Esophagus muscularis mucosa (tissue), 4 donors: ENCODE measurements at regions not wholly inside any gene's neighbourhood (a gene's known extent, or its start where the extent isn't known, plus 50 kb on each side); places are given as distances from the start of the nearest gene placed in this dataset.

ENCODE experiments used
- DNase-seq: peaks from one replicate; pipeline ENCODE4 v3.0.0-alpha.2; 2017; ENCODE audit errors: extremely low spot score
- H3K27ac ChIP-seq, 4 donors: fragments of 200-600 bp; sonication (generic); replicated peaks in 1 of 4; 1 replicate in 3 of 4; 2 replicates in 1 of 4; pipeline ENCODE4 v1.5.1; 2016 to 2019; ENCODE audit warnings: mild to moderate bottlenecking in 1 of 4
- H3K27me3 ChIP-seq, 4 donors: fragments of 200-600 bp; sonication (generic); one replicate each; pipeline versions ENCODE4 v1.5.1 to v1.6.0; 2016 to 2019
- H3K36me3 ChIP-seq, 4 donors: fragments of 200-600 bp; sonication (generic); one replicate each; pipeline ENCODE4 v1.5.1; 2016 to 2019
- H3K4me1 ChIP-seq, 4 donors: fragments of 200-600 bp; sonication (generic); one replicate each; pipeline ENCODE4 v1.5.1; 2016 to 2019
- H3K4me3 ChIP-seq, 4 donors: fragments of 200-600 bp; sonication (generic); 1 replicate in 2 of 4; 2 replicates in 2 of 4; pipeline ENCODE4 v1.5.1; 2016 to 2019; ENCODE audit warnings: mild to moderate bottlenecking in 4 of 4, moderate library complexity in 1 of 4
- H3K9me3 ChIP-seq, 4 donors: fragments of 200-600 bp; sonication (generic); 1 replicate in 3 of 4; 2 replicates in 1 of 4; pipeline ENCODE4 v1.5.1; 2016 to 2019
- CTCF ChIP-seq, 3 experiments: fragments of 200-600 bp in 2 of 3; fragments of 450-650 bp in 1 of 3; sonication (generic) in 2 of 3; IDR thresholded peaks; one replicate each; pipeline ENCODE4 v1.5.1; 2017 to 2019; ENCODE audit warnings: antibody characterized with exemption in 3 of 3, mild to moderate bottlenecking in 2 of 3, moderate library complexity in 1 of 3
- EP300 ChIP-seq: sonication (generic); formaldehyde crosslinking; IDR thresholded peaks from one replicate; pipeline ENCODE4 v1.6.1; 2017; ENCODE audit warnings: antibody characterized with exemption
- POLR2A ChIP-seq: fragments of 450-650 bp; IDR thresholded peaks from one replicate; pipeline ENCODE4 v1.6.1; 2017; ENCODE audit warnings: antibody characterized with exemption, moderate library complexity, mild to moderate bottlenecking, low read depth
- POLR2AphosphoS5 ChIP-seq, 2 donors: sonication (generic); formaldehyde crosslinking; IDR thresholded peaks; one replicate each; pipeline ENCODE4 v1.6.1; 2017; ENCODE audit warnings: antibody characterized with exemption in 2 of 2
- WGBS: methylation state at CpG from one replicate; pipeline ENCODE4 v1.1.5; 2018; 5-methylcytosine and 5-hydroxymethylcytosine counted together
- intact Hi-C: fragments of 100-400 bp; cut with DNase I; formaldehyde crosslinking; loops from one replicate; pipeline ENCODE4 v1.15.1; 2023

GRCh38 chrX:110454336-110454735 lies 95.7 kb downstream of the RTL9 start:
- 79% methylated on average over 7 of the region's 7 CpGs for WGBS
- TF ChIP-seq EP300 = no peak
- no peak for TF ChIP-seq POLR2A
- TF ChIP-seq CTCF (IDR thresholded peaks at IDR 0.05) = no peak
- TF ChIP-seq POLR2AphosphoS5 (IDR thresholded peaks at IDR 0.05) = no peak

GRCh38 chrX:110462957-110463356 lies 104.3 kb downstream of the RTL9 start:
- Histone ChIP-seq H3K36me3 (no peaks in the 10 kb centered on the region), H3K27me3 (no peaks in the 10 kb centered on the region), H3K4me3 (no peak overlapping the region), H3K4me1 (no peaks in the 10 kb centered on the region), H3K27ac (no peak overlapping the region), H3K9me3 (no peaks in the 10 kb centered on the region)
- intact Hi-C loops = no loop called here
- TF ChIP-seq CTCF (IDR thresholded peaks at IDR 0.05) (peak in 2 of 3 experiments; percentile 8 to 10), POLR2A (no peak)
- DNase-seq = no peak

More at GRCh38 chrX:110454336-110454735, 95.7 kb downstream of the RTL9 start:
- H3K27me3 ChIP-seq = no peaks in the 10 kb centered on the region
- intact Hi-C loops = no loop called here
- no peaks in the 10 kb centered on the region for H3K36me3 ChIP-seq
- H3K4me1 ChIP-seq = no peaks in the 10 kb centered on the region
- H3K9me3 ChIP-seq = no peaks in the 10 kb centered on the region
- DNase-seq = no peak
- no peak overlapping the region for H3K4me3 ChIP-seq
- H3K27ac ChIP-seq = no peak overlapping the region

- WGBS = 69% methylated on average over 2 of the region's 2 CpGs
- intact Hi-C loops = no loop called here
- H3K4me3 ChIP-seq = no peak overlapping the region
Measured at GRCh38 chrX:110466790-110467189, 108.1 kb downstream of the RTL9 start.

GRCh38 chrX:110472265-110472664 lies 113.6 kb downstream of the RTL9 start:
- Histone ChIP-seq H3K9me3 (no peaks in the 10 kb centered on the region), H3K27ac (no peak overlapping the region), H3K4me3 (no peak overlapping the region), H3K4me1 (no peaks in the 10 kb centered on the region), H3K27me3 (no peaks in the 10 kb centered on the region), H3K36me3 (no peaks in the 10 kb centered on the region)
- TF ChIP-seq EP300 = no peak
- no peak for TF ChIP-seq POLR2A
- TF ChIP-seq POLR2AphosphoS5 (IDR thresholded peaks at IDR 0.05) = no peak
- no peak for TF ChIP-seq CTCF (IDR thresholded peaks at IDR 0.05)
- intact Hi-C loops = no loop called here
- no peak for DNase-seq
- 82% methylated on average over 3 of the region's 3 CpGs for WGBS

More at GRCh38 chrX:110466790-110467189, 108.1 kb downstream of the RTL9 start:
- Histone ChIP-seq H3K27me3 (no peaks in the 10 kb centered on the region), H3K27ac (no peak overlapping the region), H3K36me3 (no peaks in the 10 kb centered on the region), H3K9me3 (no peaks in the 10 kb centered on the region), H3K4me1 (no peaks in the 10 kb centered on the region)
- no peak for DNase-seq
- TF ChIP-seq POLR2A (no peak), EP300 (no peak), POLR2AphosphoS5 (IDR thresholded peaks at IDR 0.05) (no peak), CTCF (IDR thresholded peaks at IDR 0.05) (no peak)

- H3K27me3 ChIP-seq = peaks cover 0 to 6% (median 0%) of the 10 kb centered on the region in 4 donors
- no peak overlapping the region for H3K4me3 ChIP-seq
- no peaks in the 10 kb centered on the region for H3K9me3 ChIP-seq
- intact Hi-C loops = no loop called here
- H3K36me3 ChIP-seq = no peaks in the 10 kb centered on the region
- no peak for DNase-seq
- H3K4me1 ChIP-seq = no peaks in the 10 kb centered on the region
- no peak overlapping the region for H3K27ac ChIP-seq
- TF ChIP-seq EP300 = no peak
- TF ChIP-seq POLR2AphosphoS5 (IDR thresholded peaks at IDR 0.05) = no peak
- no peak for TF ChIP-seq POLR2A
- TF ChIP-seq CTCF (IDR thresholded peaks at IDR 0.05) = no peak
- WGBS = 38% methylated on average over 1 of the region's 5 CpGs
Measured at GRCh38 chrX:110477593-110478228, 119.1 kb downstream of the RTL9 start.
